Astrocyte (in vitro differentiated cells and primary cell): ENCODE measurements at regions not wholly inside any gene's neighbourhood (a gene's known extent, or its start where the extent isn't known, plus 50 kb on each side); places are given as distances from the start of the nearest gene placed in this dataset.

ENCODE experiments used
- EZH2 ChIP-seq: IDR thresholded peaks from 2 replicates; pipeline ENCODE4 v1.6.1; 2012; ENCODE audit warnings: mild to moderate bottlenecking, low read length, inconsistent platforms; ENCODE audit not compliant: insufficient read depth
- TF ChIP-seq, protein P1 (sequence below): IDR thresholded peaks from 2 replicates; pipeline ENCODE4 v1.5.1; 2011; ENCODE audit warnings: low read depth, mild to moderate bottlenecking, inconsistent platforms, low read length, moderate library complexity; ENCODE audit not compliant: insufficient read depth

GRCh38 chr16:27633721-27634120 lies 83.8 kb downstream of the KATNIP start:
- TF ChIP-seq, protein P1, sequence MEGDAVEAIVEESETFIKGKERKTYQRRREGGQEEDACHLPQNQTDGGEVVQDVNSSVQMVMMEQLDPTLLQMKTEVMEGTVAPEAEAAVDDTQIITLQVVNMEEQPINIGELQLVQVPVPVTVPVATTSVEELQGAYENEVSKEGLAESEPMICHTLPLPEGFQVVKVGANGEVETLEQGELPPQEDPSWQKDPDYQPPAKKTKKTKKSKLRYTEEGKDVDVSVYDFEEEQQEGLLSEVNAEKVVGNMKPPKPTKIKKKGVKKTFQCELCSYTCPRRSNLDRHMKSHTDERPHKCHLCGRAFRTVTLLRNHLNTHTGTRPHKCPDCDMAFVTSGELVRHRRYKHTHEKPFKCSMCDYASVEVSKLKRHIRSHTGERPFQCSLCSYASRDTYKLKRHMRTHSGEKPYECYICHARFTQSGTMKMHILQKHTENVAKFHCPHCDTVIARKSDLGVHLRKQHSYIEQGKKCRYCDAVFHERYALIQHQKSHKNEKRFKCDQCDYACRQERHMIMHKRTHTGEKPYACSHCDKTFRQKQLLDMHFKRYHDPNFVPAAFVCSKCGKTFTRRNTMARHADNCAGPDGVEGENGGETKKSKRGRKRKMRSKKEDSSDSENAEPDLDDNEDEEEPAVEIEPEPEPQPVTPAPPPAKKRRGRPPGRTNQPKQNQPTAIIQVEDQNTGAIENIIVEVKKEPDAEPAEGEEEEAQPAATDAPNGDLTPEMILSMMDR, result no peak
- no peak for TF ChIP-seq EZH2
